Astrocyte of the cerebellum (primary cell): ENCODE measurements at regions not wholly inside any gene's neighbourhood (a gene's known extent, or its start where the extent isn't known, plus 50 kb on each side); places are given as distances from the start of the nearest gene placed in this dataset.
"Not testable (repeated sequence)": the region's sequence is repeated elsewhere in the genome, so short reads cannot be mapped to it uniquely, and the experiment has no call there.

Experiments used
- DNase-seq: peaks from one replicate; pipeline ENCODE4 v3.0.0-alpha.2; 2011; ENCODE audit warnings: low read depth
- H3K4me3 ChIP-seq: 2 replicates; pipeline ENCODE4 v1.5.1; 2011; ENCODE audit warnings: mild to moderate bottlenecking, low read depth, low read length, moderate library complexity
- CTCF ChIP-seq: IDR thresholded peaks from 2 replicates; pipeline ENCODE4 v1.5.1; 2012; ENCODE audit warnings: low read length, low read depth, moderate library complexity, mild to moderate bottlenecking; ENCODE audit errors: missing control alignments
- in situ Hi-C: cut with HindIII; loops from 2 replicates; pipeline ENCODE4 v1.10.0; 2017; ENCODE audit warnings: low sequenced_read_pairs

GRCh38 chr14:44606576-44606975 is 99.5 kb upstream of the FSCB start:
- H3K4me3 ChIP-seq: no peak overlapping the region
- no peak for TF ChIP-seq CTCF
- no peak for DNase-seq
- in situ Hi-C loops: no loop called here

- DNase-seq, in situ Hi-C loops, H3K4me3 ChIP-seq: not testable (repeated sequence)
Measured at GRCh38 chr14:44601266-44601665, 94.2 kb upstream of the FSCB start.

GRCh38 chr14:44589180-44589579 is 82.1 kb upstream of the FSCB start:
- TF ChIP-seq CTCF: no peak
- in situ Hi-C loops: no loop called here
- DNase-seq: no peak
- no peak overlapping the region for H3K4me3 ChIP-seq

- no peak for TF ChIP-seq CTCF
- in situ Hi-C loops: no loop called here
- H3K4me3 ChIP-seq: no peak overlapping the region
- no peak for DNase-seq
Measured at GRCh38 chr14:44586910-44587309, 79.8 kb upstream of the FSCB start.

- H3K4me3 ChIP-seq: no peak overlapping the region
- no peak for TF ChIP-seq CTCF
- in situ Hi-C loops: no loop called here
- no peak for DNase-seq
Measured at GRCh38 chr14:44576356-44576755, 69.3 kb upstream of the FSCB start.

GRCh38 chr14:44567997-44568396 is 60.9 kb upstream of the FSCB start:
- H3K4me3 ChIP-seq: no peak overlapping the region
- in situ Hi-C loops: no loop called here
- TF ChIP-seq CTCF: no peak
- DNase-seq: no peak

GRCh38 chr14:44565968-44566367 is 58.9 kb upstream of the FSCB start:
- in situ Hi-C loops: no loop called here
- DNase-seq: no peak
- no peak for TF ChIP-seq CTCF
- no peak overlapping the region for H3K4me3 ChIP-seq
